Activated CD8-positive, alpha-beta memory T cell treated with anti-CD3 and anti-CD28 coated beads for 48 hours (primary cell): ENCODE measurements at regions not wholly inside any gene's neighbourhood (a gene's known extent, or its start where the extent isn't known, plus 50 kb on each side); places are given as distances from the start of the nearest gene placed in this dataset.

ENCODE experiments used
- DNase-seq, 3 experiments: peaks; one replicate each; pipeline ENCODE4 v3.0.0-alpha.2; 2020; ENCODE audit warnings: low read depth in 2 of 3, low spot score in 2 of 3

DNA sequence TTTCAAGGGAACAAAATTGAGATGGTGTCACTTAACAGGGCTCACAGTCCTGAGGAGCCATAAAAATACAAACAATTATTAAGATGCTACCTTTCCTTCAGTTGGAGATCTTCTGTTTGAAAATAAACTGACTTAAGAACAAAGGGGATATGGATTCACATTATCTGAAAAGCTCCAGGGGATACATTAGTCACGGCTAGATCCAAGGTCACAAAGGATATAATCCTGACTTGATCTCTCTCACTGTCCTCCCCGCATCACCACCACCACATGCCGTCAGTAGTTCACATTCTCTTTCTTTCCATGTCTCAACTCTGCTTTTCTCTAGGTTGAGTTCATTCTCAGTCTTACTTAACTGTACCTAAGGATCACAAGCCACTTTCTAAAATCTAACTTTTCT is 530.4 kb upstream of the MARCKS start:
- DNase-seq = no peak

- DNase-seq = no peak
These were observed 528.2 kb upstream of the MARCKS start for GRCh38 chr6:113328886-113329381.

GRCh38 chr6:113329942-113330635 is 527.1 kb upstream of the MARCKS start:
- no peak for DNase-seq

DNA sequence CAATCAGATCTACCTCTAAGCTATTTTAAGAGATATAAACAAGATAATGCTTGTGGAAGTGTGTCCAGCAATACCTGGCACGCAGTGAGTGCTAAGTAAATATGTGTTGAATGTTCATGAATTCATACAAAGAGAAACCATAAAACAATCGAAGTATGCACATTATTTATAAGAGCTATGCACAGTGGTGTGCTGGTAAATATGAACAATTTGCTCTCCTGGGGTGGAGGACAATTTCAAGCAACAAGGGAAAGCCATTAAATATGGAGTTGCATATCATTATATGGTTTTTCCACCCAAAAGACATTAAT is 526.6 kb upstream of the MARCKS start:
- no peak for DNase-seq

DNA sequence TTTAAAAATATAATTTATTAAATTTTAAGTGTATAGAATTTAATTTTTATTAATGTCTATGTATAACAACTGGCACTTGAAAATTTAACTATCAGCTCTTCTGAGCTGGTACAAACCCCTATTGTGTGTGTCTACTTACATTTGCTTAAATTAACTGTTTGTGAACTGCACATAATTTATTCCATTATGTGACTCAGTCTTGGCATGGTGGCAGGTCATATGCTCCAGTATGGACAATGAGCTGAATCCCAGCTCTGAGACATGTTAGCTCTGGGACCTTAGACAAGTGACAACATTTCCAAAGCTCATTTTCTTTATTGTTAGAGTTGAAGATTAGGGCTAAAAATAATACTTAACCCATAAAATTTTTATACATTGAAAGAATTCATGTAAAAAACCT is 526.1 kb upstream of the MARCKS start:
- DNase-seq = no peak

GRCh38 chr6:113338644-113339043 is 518.5 kb upstream of the MARCKS start:
- no peak for DNase-seq

DNA sequence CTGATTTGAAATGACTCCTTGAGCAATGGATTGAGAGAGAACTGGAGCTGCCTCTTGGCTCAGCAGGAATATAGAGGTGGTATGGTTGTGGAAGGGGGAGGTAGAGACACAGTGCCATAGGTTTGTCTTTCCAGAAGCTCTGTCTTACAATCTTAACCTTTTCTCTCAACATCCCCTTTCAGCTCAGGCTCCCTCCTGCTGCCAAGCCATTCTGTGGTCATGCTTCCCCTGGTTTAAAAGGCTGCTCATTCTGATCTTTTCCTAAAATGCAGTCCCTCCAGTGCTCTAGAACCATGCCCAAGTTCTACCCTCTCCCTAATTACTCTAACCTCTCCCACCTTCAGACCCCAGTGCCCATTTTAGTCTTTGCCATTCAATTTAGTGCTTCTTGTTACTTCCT is 517.9 kb upstream of the MARCKS start:
- no peak for DNase-seq

- no peak for DNase-seq
These were observed 516.8 kb upstream of the MARCKS start for GRCh38 chr6:113340371-113340770.

DNA sequence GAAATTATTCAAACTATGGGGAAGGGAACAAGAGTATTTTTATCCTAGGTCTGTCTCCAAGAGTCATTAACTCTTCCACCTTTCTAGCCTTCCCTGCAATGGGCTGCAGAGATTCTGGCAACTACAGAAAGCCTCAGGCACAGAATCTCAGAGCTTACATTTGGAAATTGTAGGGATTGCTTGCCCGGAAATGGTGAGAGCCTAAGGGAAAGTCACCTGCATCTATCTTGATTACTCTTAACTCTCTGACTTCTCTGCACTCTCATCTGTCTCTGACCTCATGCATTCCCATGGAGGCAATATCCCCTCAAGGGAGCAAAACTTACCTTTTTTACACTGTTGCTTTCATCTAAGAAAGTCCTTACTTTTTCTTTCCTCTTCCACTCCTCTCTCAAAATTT is 513.2 kb upstream of the MARCKS start:
- no peak for DNase-seq

- DNase-seq = no peak
These were observed 512.2 kb upstream of the MARCKS start for GRCh38 chr6:113344969-113345368.

DNA sequence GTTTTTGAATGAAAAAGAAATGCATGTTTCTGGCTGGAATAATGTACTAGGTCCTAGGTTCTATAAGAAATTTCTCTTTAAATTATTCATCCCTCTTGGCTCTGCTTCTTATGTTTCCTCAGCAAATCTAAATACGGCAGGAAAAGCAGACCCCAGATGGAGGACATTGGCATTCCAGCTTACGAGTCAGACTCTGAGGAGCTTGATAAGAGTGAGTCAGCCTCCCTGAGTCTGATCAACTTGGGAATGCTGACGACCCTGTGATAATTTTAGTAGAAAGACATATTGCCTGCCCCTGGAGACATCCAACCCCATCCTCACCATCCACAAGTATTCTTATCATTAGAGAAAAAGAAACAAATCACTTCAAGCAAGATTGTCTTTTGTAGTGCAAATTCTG is 509.7 kb upstream of the MARCKS start:
- DNase-seq = no peak

DNA sequence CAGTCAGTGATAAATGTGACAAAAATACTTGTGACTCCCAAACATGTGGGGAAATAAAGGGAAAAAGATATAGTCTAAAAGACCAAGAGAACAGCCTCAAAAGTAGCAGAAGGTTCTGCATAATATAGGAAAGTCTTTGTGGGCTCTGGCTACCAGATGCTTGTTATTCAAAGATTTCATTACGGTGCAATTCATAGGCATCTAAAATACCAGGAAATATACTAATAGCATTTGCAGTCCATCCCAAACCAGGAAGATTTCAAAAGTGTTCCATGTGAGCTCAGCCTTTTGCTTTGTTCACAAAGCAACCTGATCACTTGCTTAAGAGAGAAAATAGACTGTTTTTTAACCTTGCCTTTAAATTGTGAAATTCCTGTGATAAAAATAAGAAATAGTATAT is 506.7 kb upstream of the MARCKS start:
- DNase-seq = no peak

DNA sequence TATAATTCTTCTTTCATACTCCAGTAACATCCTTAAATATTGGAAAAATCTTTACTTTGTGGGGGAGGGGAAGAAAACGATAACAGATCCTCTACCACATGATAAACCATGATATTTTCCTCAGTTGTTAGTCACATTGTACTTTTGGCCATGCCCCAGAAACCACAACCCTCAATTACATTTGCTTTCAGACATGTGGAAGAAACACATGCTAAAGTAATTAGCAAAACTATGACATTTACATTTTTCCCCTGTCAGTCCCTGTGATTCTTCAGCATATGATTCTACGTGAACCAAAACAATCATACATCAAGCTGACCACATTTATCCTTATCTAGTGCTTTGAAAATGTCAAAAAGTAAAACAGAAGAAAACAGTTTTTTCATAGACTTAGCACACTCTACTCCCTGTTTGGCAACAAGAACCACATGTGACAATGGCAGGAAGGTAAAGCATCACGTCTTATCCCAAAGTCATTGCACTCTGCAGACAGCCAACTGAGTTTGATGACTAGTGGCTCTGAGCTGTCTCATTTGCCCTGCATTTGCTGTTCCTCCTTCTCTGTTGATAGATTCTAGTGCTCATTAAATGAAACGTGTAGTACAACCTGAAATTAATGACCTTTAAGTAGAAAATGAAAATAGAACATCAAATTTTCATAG is 505.8 kb upstream of the MARCKS start:
- DNase-seq = no peak

GRCh38 chr6:113352029-113352801 is 504.9 kb upstream of the MARCKS start:
- DNase-seq = no peak

GRCh38 chr6:113352831-113353230 is 504.3 kb upstream of the MARCKS start:
- DNase-seq = no peak

- no peak for DNase-seq
These were observed 503.8 kb upstream of the MARCKS start for GRCh38 chr6:113353392-113353791.

- no peak for DNase-seq
These were observed 502.8 kb upstream of the MARCKS start for GRCh38 chr6:113354204-113354895.

DNA sequence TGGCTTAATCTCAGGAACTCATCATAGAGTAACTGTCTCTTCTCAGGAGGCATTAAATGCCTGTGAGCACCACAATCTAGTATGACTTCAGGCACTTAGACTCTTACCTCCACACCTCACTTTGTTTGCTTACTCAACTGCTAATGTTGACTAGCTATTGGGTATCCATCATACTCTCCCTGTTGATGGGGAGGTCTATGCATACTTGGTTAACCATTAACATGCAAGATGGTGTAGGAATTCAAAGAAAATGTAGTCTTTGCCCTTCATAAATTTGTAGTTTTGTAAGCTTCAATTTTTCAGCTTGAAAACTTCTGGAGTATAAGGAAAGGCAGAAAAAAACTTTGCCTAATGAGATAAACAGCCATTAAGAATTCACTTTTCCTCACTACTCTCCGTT is 501.0 kb upstream of the MARCKS start:
- DNase-seq = no peak

DNA sequence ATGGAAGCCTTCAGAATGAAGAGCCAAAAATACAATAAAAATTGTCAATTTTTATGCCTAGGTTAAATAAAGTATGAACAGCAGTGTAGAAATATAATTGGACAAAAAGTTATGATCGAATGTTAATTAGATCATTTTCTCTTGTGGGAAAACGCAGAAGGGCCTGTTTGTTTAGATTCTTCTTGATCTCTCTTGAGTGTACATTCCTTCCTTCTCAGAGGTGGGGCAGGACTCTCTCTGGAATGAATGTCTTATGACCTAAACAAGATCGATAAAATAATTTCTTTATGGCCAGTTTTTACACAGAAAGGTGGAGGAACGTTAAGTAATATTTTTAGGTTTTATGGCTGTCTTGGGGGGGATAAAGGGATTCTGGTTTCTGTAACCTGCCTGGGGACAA is 500.1 kb upstream of the MARCKS start:
- DNase-seq = no peak

DNA sequence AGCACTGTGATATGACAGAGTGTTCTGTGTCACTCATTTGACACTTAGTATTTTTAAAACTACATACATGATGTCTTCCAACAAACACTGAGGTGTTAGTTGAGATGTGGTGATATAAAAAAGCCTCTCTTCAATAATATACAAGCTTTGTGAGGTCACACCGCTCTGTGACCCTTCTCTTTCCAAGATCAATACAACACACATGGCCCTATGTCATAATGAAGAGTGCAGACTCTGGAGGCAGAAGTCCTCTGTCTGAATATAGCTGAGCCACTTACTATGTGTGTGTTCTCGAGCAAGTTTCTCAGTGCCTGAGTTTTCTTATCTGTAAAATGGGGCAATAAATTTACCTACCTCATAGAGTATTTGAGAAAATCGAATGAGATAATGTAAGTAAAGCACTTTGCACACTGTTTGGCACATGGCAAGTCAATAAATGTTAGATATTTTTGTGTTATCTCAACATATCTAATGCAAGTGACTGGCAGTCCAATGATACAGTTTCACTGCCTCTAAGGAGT is 499.0 kb upstream of the MARCKS start:
- no peak for DNase-seq
